GM23338 (cell line): ENCODE measurements at regions not wholly inside any gene's neighbourhood (a gene's known extent, or its start where the extent isn't known, plus 50 kb on each side); places are given as distances from the start of the nearest gene placed in this dataset.

Experiments used
- ATAC-seq: fragments of 200-7000 bp; cut with Tn5 transposase; 3 replicates; pipeline ENCODE4 v1.9.1; 2020
- DNase-seq: peaks from one replicate; pipeline ENCODE4 v3.0.0-alpha.2; 2015; ENCODE audit warnings: low spot score
- H2AFZ ChIP-seq: fragments of 200-600 bp; sonication (generic); 2 replicates; pipeline ENCODE4 v1.8.0; 2016; ENCODE audit warnings: antibody characterized with exemption, mild to moderate bottlenecking, moderate library complexity
- H3F3A ChIP-seq: fragments of 200-600 bp; sonication (generic); replicated peaks from 2 replicates; pipeline ENCODE4 v1.8.0; 2017; ENCODE audit warnings: antibody characterized with exemption, mixed run types, low read depth
- H3K27ac ChIP-seq: fragments of 200-600 bp; sonication (generic); 2 replicates; pipeline ENCODE4 v1.6.1; 2016; ENCODE audit warnings: low read depth
- H3K27me3 ChIP-seq: fragments of 200-600 bp; sonication (generic); 2 replicates; pipeline ENCODE4 v1.8.0; 2016; ENCODE audit warnings: mild to moderate bottlenecking, mixed run types, moderate library complexity; ENCODE audit not compliant: insufficient read depth
- H3K36me3 ChIP-seq: fragments of 200-600 bp; sonication (generic); 2 replicates; pipeline ENCODE4 v1.8.0; 2016; ENCODE audit warnings: mild to moderate bottlenecking; ENCODE audit not compliant: insufficient read depth
- H3K4me1 ChIP-seq: fragments of 200-600 bp; sonication (generic); 2 replicates; pipeline ENCODE4 v1.8.0; 2016; ENCODE audit warnings: mild to moderate bottlenecking, moderate library complexity; ENCODE audit not compliant: insufficient read depth
- H3K4me2 ChIP-seq: fragments of 200-600 bp; sonication (generic); 2 replicates; pipeline ENCODE4 v1.7.1; 2017; ENCODE audit warnings: mixed run types
- H3K4me3 ChIP-seq: fragments of 200-600 bp; sonication (generic); 2 replicates; pipeline ENCODE4 v1.6.1; 2016; ENCODE audit warnings: mixed run types
- H3K79me2 ChIP-seq: fragments of 200-600 bp; sonication (generic); replicated peaks from 2 replicates; pipeline ENCODE4 v1.8.0; 2017; ENCODE audit warnings: mild to moderate bottlenecking; ENCODE audit not compliant: insufficient read depth
- H3K9me2 ChIP-seq: fragments of 200-600 bp; sonication (generic); 2 replicates; pipeline ENCODE4 v1.8.0; 2017; ENCODE audit not compliant: insufficient read depth
- H4K20me1 ChIP-seq: fragments of 200-600 bp; sonication (generic); replicated peaks from 2 replicates; pipeline ENCODE4 v1.8.0; 2017; ENCODE audit warnings: mild to moderate bottlenecking; ENCODE audit not compliant: insufficient read depth
- H3K27ac Mint-ChIP-seq: 2 replicates; pipeline ENCODE4 v1.8.0; 2020; ENCODE audit warnings: inconsistent platforms, mild to moderate bottlenecking, moderate library complexity, mixed read lengths
- H3K27me3 Mint-ChIP-seq: 3 replicates; pipeline ENCODE4 v1.8.0; 2022; ENCODE audit warnings: low read depth, mild to moderate bottlenecking, moderate library complexity, mixed read lengths, inconsistent platforms; ENCODE audit not compliant: insufficient read depth, poor library complexity
- H3K36me3 Mint-ChIP-seq: 3 replicates; pipeline ENCODE4 v1.8.0; 2021; ENCODE audit warnings: low read depth, mild to moderate bottlenecking, inconsistent platforms, moderate library complexity, mixed read lengths
- H3K4me1 Mint-ChIP-seq: 3 replicates; pipeline ENCODE4 v1.8.0; 2020; ENCODE audit warnings: mild to moderate bottlenecking, inconsistent platforms, mixed read lengths
- H3K4me3 Mint-ChIP-seq: 3 replicates; pipeline ENCODE4 v1.8.0; 2021; ENCODE audit warnings: moderate library complexity, mild to moderate bottlenecking, inconsistent platforms, mixed read lengths
- H3K9me3 Mint-ChIP-seq: 3 replicates; pipeline ENCODE4 v1.8.0; 2020; ENCODE audit warnings: moderate library complexity, mild to moderate bottlenecking, inconsistent platforms, mixed read lengths
- CREB1 ChIP-seq: fragments of 250-450 bp; sonication (Bioruptor Pico); IDR thresholded peaks from 2 replicates; pipeline ENCODE4 v1.5.0; 2020; ENCODE audit warnings: low read depth, mild to moderate bottlenecking, moderate library complexity
- EZH2phosphoT487 ChIP-seq: fragments of 200-600 bp; sonication (generic); IDR thresholded peaks from one replicate; pipeline ENCODE4 v1.8.1; 2018; ENCODE audit warnings: antibody characterized with exemption; ENCODE audit not compliant: unreplicated experiment
- JUNB ChIP-seq: IDR thresholded peaks from one replicate; pipeline ENCODE4 v1.6.1; 2016; ENCODE audit warnings: antibody characterized with exemption; ENCODE audit not compliant: unreplicated experiment
- ZNF462 ChIP-seq: fragments of 250-450 bp; sonication (Bioruptor Pico); IDR thresholded peaks from 2 replicates; pipeline ENCODE4 v1.5.0; 2020; ENCODE audit warnings: mild to moderate bottlenecking, moderate library complexity
- TF ChIP-seq, protein P1 (sequence below): IDR thresholded peaks from one replicate; pipeline ENCODE4 v1.6.1; 2018; ENCODE audit warnings: antibody characterized with exemption; ENCODE audit not compliant: unreplicated experiment
- TF ChIP-seq, protein P2 (sequence below): IDR thresholded peaks from 2 replicates; pipeline ENCODE4 v1.6.1; 2016; ENCODE audit warnings: antibody characterized with exemption

GRCh38 chr18:22657619-22658018 lies 239.9 kb upstream of the CTAGE1 start (continued):
- TF ChIP-seq, protein P1, sequence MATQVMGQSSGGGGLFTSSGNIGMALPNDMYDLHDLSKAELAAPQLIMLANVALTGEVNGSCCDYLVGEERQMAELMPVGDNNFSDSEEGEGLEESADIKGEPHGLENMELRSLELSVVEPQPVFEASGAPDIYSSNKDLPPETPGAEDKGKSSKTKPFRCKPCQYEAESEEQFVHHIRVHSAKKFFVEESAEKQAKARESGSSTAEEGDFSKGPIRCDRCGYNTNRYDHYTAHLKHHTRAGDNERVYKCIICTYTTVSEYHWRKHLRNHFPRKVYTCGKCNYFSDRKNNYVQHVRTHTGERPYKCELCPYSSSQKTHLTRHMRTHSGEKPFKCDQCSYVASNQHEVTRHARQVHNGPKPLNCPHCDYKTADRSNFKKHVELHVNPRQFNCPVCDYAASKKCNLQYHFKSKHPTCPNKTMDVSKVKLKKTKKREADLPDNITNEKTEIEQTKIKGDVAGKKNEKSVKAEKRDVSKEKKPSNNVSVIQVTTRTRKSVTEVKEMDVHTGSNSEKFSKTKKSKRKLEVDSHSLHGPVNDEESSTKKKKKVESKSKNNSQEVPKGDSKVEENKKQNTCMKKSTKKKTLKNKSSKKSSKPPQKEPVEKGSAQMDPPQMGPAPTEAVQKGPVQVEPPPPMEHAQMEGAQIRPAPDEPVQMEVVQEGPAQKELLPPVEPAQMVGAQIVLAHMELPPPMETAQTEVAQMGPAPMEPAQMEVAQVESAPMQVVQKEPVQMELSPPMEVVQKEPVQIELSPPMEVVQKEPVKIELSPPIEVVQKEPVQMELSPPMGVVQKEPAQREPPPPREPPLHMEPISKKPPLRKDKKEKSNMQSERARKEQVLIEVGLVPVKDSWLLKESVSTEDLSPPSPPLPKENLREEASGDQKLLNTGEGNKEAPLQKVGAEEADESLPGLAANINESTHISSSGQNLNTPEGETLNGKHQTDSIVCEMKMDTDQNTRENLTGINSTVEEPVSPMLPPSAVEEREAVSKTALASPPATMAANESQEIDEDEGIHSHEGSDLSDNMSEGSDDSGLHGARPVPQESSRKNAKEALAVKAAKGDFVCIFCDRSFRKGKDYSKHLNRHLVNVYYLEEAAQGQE: no peak
- TF ChIP-seq CREB1 (CRISPR knock-in tag) (no peak), JUNB (no peak), EZH2phosphoT487 (no peak), ZNF462 (CRISPR knock-in tag) (no peak)

DNA sequence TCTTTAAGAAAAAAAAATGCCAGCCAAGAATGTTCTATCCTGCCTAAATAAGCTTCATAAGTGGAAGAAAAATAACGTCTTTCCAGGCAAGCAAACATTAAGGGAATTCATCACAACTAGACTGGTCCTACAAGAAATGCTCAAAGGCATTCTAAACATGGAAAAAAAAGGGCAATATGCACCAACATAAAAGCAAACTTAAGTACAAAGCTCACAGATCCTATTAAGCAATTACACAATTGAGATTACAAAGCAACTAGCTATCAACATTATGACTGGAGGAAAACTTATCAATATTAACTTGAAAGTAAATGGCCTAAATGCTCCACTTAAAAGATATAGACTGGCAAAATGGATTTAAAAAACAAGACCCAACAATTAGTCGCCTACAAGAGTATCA lies 240.6 kb upstream of the CTAGE1 start:
- no peaks in the 10 kb centered on the region for H4K20me1 ChIP-seq
- no peaks in the 10 kb centered on the region for H3F3A ChIP-seq
- H3K4me1 ChIP-seq: no peaks in the 10 kb centered on the region
- H3K9me2 ChIP-seq: peaks cover 3% of the 10 kb centered on the region; the same call in 1 of the 2 replicates
- no peaks in the 10 kb centered on the region for H3K79me2 ChIP-seq
- Mint-ChIP-seq H3K4me1 (no peaks in the 10 kb centered on the region), H3K27me3 (no peaks in the 10 kb centered on the region), H3K4me3 (no peak overlapping the region), H3K9me3 (peaks cover 41% of the 10 kb centered on the region), H3K36me3 (peaks cover 3% of the 10 kb centered on the region; the same call in 1 of the 3 replicates), H3K27ac (no peak overlapping the region)
- TF ChIP-seq CREB1 (CRISPR knock-in tag) (no peak), EZH2phosphoT487 (no peak), JUNB (no peak)
- TF ChIP-seq, protein P2, sequence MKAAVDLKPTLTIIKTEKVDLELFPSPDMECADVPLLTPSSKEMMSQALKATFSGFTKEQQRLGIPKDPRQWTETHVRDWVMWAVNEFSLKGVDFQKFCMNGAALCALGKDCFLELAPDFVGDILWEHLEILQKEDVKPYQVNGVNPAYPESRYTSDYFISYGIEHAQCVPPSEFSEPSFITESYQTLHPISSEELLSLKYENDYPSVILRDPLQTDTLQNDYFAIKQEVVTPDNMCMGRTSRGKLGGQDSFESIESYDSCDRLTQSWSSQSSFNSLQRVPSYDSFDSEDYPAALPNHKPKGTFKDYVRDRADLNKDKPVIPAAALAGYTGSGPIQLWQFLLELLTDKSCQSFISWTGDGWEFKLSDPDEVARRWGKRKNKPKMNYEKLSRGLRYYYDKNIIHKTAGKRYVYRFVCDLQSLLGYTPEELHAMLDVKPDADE: no peak
- TF ChIP-seq, protein P1: no peak
- H3K4me2 ChIP-seq: no peak overlapping the region
- H3K36me3 ChIP-seq: no peaks in the 10 kb centered on the region; the same call in 1 of the 2 replicates
- no peaks in the 10 kb centered on the region for H3K27me3 ChIP-seq
- ATAC-seq (no peak), DNase-seq (no peak)
- no peak overlapping the region for H3K27ac ChIP-seq
- H3K4me3 ChIP-seq: no peak overlapping the region
- no peak overlapping the region for H2AFZ ChIP-seq
